GM12878 (cell line): ENCODE measurements at regions not wholly inside any gene's neighbourhood (a gene's known extent, or its start where the extent isn't known, plus 50 kb on each side); places are given as distances from the start of the nearest gene placed in this dataset.

Experiments
- ATAC-seq: fragments of 200-7000 bp; cut with Tn5 transposase; 3 replicates; pipeline ENCODE4 v1.9.1; 2020; ENCODE audit warnings: mild to moderate bottlenecking, moderate library complexity
- BruUV-seq: library from RNA; stranded (reverse); fragments of 400-500 nt; replicated peaks from 2 replicates; lab custom pipeline; 2021; lab: Mats Ljungman, UMichigan
- CTCF ChIA-PET: fragments of 300-600 bp; sonication (Branson Sonifier 250); formaldehyde crosslinking; extraction: SDS; loops from one replicate; lab custom pipeline; 2021; ENCODE audit warnings: inconsistent platforms; lab: Yijun Ruan, JAX
- POLR2A ChIA-PET: fragments of 350-600 bp; formaldehyde crosslinking; extraction: SDS; loops from one replicate; lab custom pipeline; 2021; ENCODE audit warnings: inconsistent platforms; lab: Charles Lee
- RAD21 ChIA-PET: fragments of 300-600 bp; sonication (Branson Sonifier 250); formaldehyde crosslinking; loops from one replicate; lab custom pipeline; 2023; ENCODE audit warnings: antibody characterized with exemption; ENCODE audit not compliant: unreplicated experiment; lab: Charles Lee
- SMC1A ChIA-PET: fragments of 300-600 bp; sonication (Branson Sonifier 250); formaldehyde crosslinking; loops from one replicate; lab custom pipeline; 2023; ENCODE audit not compliant: unreplicated experiment, uncharacterized antibody; lab: Charles Lee
- DNase-seq: peaks from one replicate; pipeline ENCODE4 v3.0.0-alpha.2; 2011; ENCODE audit warnings: low read depth, low spot score
- FAIRE-seq: peaks from 3 replicates; lab custom pipeline; 2011; peaks lifted over from hg19 to GRCh38; lab: Jason Lieb, UNC
- H2AFZ ChIP-seq: 2 replicates; pipeline ENCODE4 v1.6.0; 2011; ENCODE audit warnings: low read depth, low read length, control low read depth; ENCODE audit not compliant: control insufficient read depth
- H3K27ac ChIP-seq: 2 replicates; pipeline ENCODE4 v1.5.1; 2011; ENCODE audit warnings: control low read depth; ENCODE audit not compliant: control insufficient read depth, insufficient read depth
- H3K27me3 ChIP-seq, 2 experiments: replicated peaks in 1 of 2; 2 replicates each; pipeline versions ENCODE4 v1.6.0 to v1.6.1; 2011; ENCODE audit warnings: low read length in 1 of 2; ENCODE audit not compliant: control insufficient read depth in 2 of 2, insufficient read depth in 2 of 2
- H3K36me3 ChIP-seq, 2 experiments: 2 replicates each; pipeline ENCODE4 v1.5.1; 2011; ENCODE audit warnings: low read length in 1 of 2; ENCODE audit not compliant: control insufficient read depth in 2 of 2, insufficient read depth in 2 of 2
- H3K4me1 ChIP-seq: 2 replicates; pipeline ENCODE4 v1.6.1; 2011; ENCODE audit warnings: mild to moderate bottlenecking, low read length, moderate library complexity, mixed read lengths; ENCODE audit not compliant: control insufficient read depth, insufficient read depth
- H3K4me2 ChIP-seq: 2 replicates; pipeline ENCODE4 v1.6.0; 2011; ENCODE audit warnings: control low read depth; ENCODE audit not compliant: control insufficient read depth, insufficient read depth
- H3K4me3 ChIP-seq: fragments of 200-600 bp; sonication (generic); 2 replicates; pipeline ENCODE4 v1.5.1; 2016
- H3K79me2 ChIP-seq: 2 replicates; pipeline ENCODE4 v1.6.0; 2011; ENCODE audit warnings: low read length; ENCODE audit not compliant: control insufficient read depth, insufficient read depth
- H3K9ac ChIP-seq: 2 replicates; pipeline ENCODE4 v1.8.0; 2011; ENCODE audit warnings: low read length, control low read depth, mixed read lengths; ENCODE audit not compliant: control insufficient read depth, insufficient read depth
- H3K9me3 ChIP-seq: replicated peaks from 3 replicates; pipeline ENCODE4 v1.5.1; 2011; ENCODE audit warnings: mild to moderate bottlenecking, low read length; ENCODE audit not compliant: control insufficient read depth, insufficient read depth
- H4K20me1 ChIP-seq: 2 replicates; pipeline ENCODE4 v1.6.0; 2011; ENCODE audit not compliant: control insufficient read depth, insufficient read depth
- BCLAF1 ChIP-seq: fragments of 450-650 bp; IDR thresholded peaks from 2 replicates; pipeline ENCODE4 v1.6.1; 2017; ENCODE audit warnings: antibody characterized with exemption, mild to moderate bottlenecking, moderate library complexity
- EED ChIP-seq: sonication (generic); IDR thresholded peaks from 2 replicates; pipeline ENCODE4 v1.6.1; 2016; ENCODE audit warnings: antibody characterized with exemption, low read depth
- GATAD2B ChIP-seq: fragments of 450-650 bp; conservative IDR thresholded peaks from 2 replicates; pipeline ENCODE4 v1.6.1; 2017; ENCODE audit warnings: low read depth, mild to moderate bottlenecking, moderate library complexity
- HSF1 ChIP-seq: fragments of 150-350 bp; IDR thresholded peaks from 2 replicates; pipeline ENCODE4 v1.6.1; 2014; ENCODE audit warnings: mild to moderate bottlenecking, low read depth, low read length
- IKZF2 ChIP-seq, 2 experiments: fragments of 450-650 bp; IDR thresholded peaks; 2 replicates each; pipeline ENCODE4 v1.6.1; 2017; ENCODE audit warnings: mild to moderate bottlenecking in 2 of 2, moderate library complexity in 2 of 2
- IRF5 ChIP-seq: fragments of 450-650 bp; IDR thresholded peaks from 2 replicates; pipeline ENCODE4 v1.6.1; 2017; ENCODE audit warnings: borderline replicate concordance
- KLF5 ChIP-seq: fragments of 450-650 bp; IDR thresholded peaks from 2 replicates; pipeline ENCODE4 v1.6.1; 2014; ENCODE audit warnings: mild to moderate bottlenecking; ENCODE audit not compliant: partially characterized antibody
- MYB ChIP-seq: fragments of 150-350 bp; IDR thresholded peaks from 2 replicates; pipeline ENCODE4 v1.6.1; 2014; ENCODE audit warnings: mild to moderate bottlenecking, low read depth, low read length, borderline replicate concordance
- POLR2AphosphoS5 ChIP-seq: IDR thresholded peaks from 2 replicates; pipeline ENCODE4 v1.6.1; 2011; ENCODE audit warnings: mild to moderate bottlenecking, low read length, inconsistent platforms
- RAD21 ChIP-seq: IDR thresholded peaks from 2 replicates; pipeline ENCODE4 v1.6.1; 2011; ENCODE audit warnings: mild to moderate bottlenecking, low read depth, low read length, moderate library complexity; ENCODE audit not compliant: insufficient read depth
- SMAD5 ChIP-seq: IDR thresholded peaks from 2 replicates; pipeline ENCODE4 v1.6.1; 2016; ENCODE audit warnings: antibody characterized with exemption, low read depth
- SREBF2 ChIP-seq: IDR thresholded peaks from 2 replicates; pipeline ENCODE4 v1.6.1; 2012; ENCODE audit warnings: mild to moderate bottlenecking, low read length
- YY1 ChIP-seq: IDR thresholded peaks from 2 replicates; pipeline ENCODE4 v1.6.1; 2011; ENCODE audit warnings: low read depth, mild to moderate bottlenecking, low read length
- ZZZ3 ChIP-seq: IDR thresholded peaks from 2 replicates; pipeline ENCODE4 v1.6.1; 2011; ENCODE audit warnings: low read depth; ENCODE audit not compliant: control insufficient read depth, insufficient read length
- in situ Hi-C: fragments of 300-500 bp; cut with MboI; formaldehyde crosslinking; loops from 9 replicates; pipeline ENCODE4 v1.14.3; 2018; ENCODE audit warnings: mixed read lengths
- intact Hi-C: fragments of 100-400 bp; cut with micrococcal nuclease; formaldehyde crosslinking; loops from one replicate; pipeline ENCODE4 v1.14.2; 2022; ENCODE audit not compliant: unreplicated experiment

- FAIRE-seq: no peak
- intact Hi-C loops: no loop called here
- CTCF ChIA-PET: interaction anchor here (1.4 kb wide), 1 partner anchor 8 kb away, joined by 3 read pairs; no protein-coding TSS in a partner anchor
These were observed 165.8 kb upstream of the CDH6 start for GRCh38 chr5:31027721-31028120.

More at GRCh38 chr5:31027721-31028120, 165.8 kb upstream of the CDH6 start:
- H3K36me3 ChIP-seq: no peaks in the 10 kb centered on the region
- in situ Hi-C loops: no loop called here
- POLR2A ChIA-PET: no interaction called here
- H3K27ac ChIP-seq: no peak overlapping the region
- no peak overlapping the region for H2AFZ ChIP-seq
- no peak overlapping the region for H3K4me2 ChIP-seq
- ATAC-seq: no peak
- H3K4me1 ChIP-seq: no peaks in the 10 kb centered on the region
- H3K79me2 ChIP-seq: no peaks in the 10 kb centered on the region
- TF ChIP-seq KLF5 (no peak), BCLAF1 (no peak), SREBF2 (no peak), MYB (no peak), SMAD5 (no peak), HSF1 (no peak), GATAD2B (no peak), POLR2AphosphoS5 (no peak), RAD21 (no peak), ZZZ3 (no peak), EED (no peak), YY1 (no peak), IKZF2 (IDR thresholded peaks at IDR 0.05) (no peak), IRF5 (no peak)
- TF ChIP-seq, all 136 proteins: peak for 0
- DNase-seq: no peak
- Histone ChIP-seq H3K9me3 (no peaks in the 10 kb centered on the region), H3K9ac (no peak overlapping the region), H3K4me3 (no peak overlapping the region), H4K20me1 (no peaks in the 10 kb centered on the region), H3K27me3 (no peaks in the 10 kb centered on the region)
- ChIA-PET RAD21 (no interaction called here), SMC1A (no interaction called here)
- BruUV-seq: no TSS peak
